GM12878 (cell line): ENCODE measurements at regions not wholly inside any gene's neighbourhood (a gene's known extent, or its start where the extent isn't known, plus 50 kb on each side); places are given as distances from the start of the nearest gene placed in this dataset.

Experiments used
- ATAC-seq: fragments of 200-7000 bp; cut with Tn5 transposase; 3 replicates; pipeline ENCODE4 v1.9.1; 2020; ENCODE audit warnings: mild to moderate bottlenecking, moderate library complexity
- BruUV-seq: library from RNA; stranded (reverse); fragments of 400-500 nt; replicated peaks from 2 replicates; lab custom pipeline; 2021; lab: Mats Ljungman, UMichigan
- CTCF ChIA-PET: fragments of 300-600 bp; sonication (Branson Sonifier 250); formaldehyde crosslinking; extraction: SDS; loops from one replicate; lab custom pipeline; 2021; ENCODE audit warnings: inconsistent platforms; lab: Yijun Ruan, JAX
- POLR2A ChIA-PET: fragments of 350-600 bp; formaldehyde crosslinking; extraction: SDS; loops from one replicate; lab custom pipeline; 2021; ENCODE audit warnings: inconsistent platforms; lab: Charles Lee
- RAD21 ChIA-PET: fragments of 300-600 bp; sonication (Branson Sonifier 250); formaldehyde crosslinking; loops from one replicate; lab custom pipeline; 2023; ENCODE audit warnings: antibody characterized with exemption; ENCODE audit not compliant: unreplicated experiment; lab: Charles Lee
- SMC1A ChIA-PET: fragments of 300-600 bp; sonication (Branson Sonifier 250); formaldehyde crosslinking; loops from one replicate; lab custom pipeline; 2023; ENCODE audit not compliant: unreplicated experiment, uncharacterized antibody; lab: Charles Lee
- DNase-seq: peaks from one replicate; pipeline ENCODE4 v3.0.0-alpha.2; 2011; ENCODE audit warnings: low read depth, low spot score
- FAIRE-seq: peaks from 3 replicates; lab custom pipeline; 2011; peaks lifted over from hg19 to GRCh38; lab: Jason Lieb, UNC
- H2AFZ ChIP-seq: 2 replicates; pipeline ENCODE4 v1.6.0; 2011; ENCODE audit warnings: low read depth, low read length, control low read depth; ENCODE audit not compliant: control insufficient read depth
- H3K27ac ChIP-seq: 2 replicates; pipeline ENCODE4 v1.5.1; 2011; ENCODE audit warnings: control low read depth; ENCODE audit not compliant: control insufficient read depth, insufficient read depth
- H3K27me3 ChIP-seq, 2 experiments: replicated peaks in 1 of 2; 2 replicates each; pipeline versions ENCODE4 v1.6.0 to v1.6.1; 2011; ENCODE audit warnings: low read length in 1 of 2; ENCODE audit not compliant: control insufficient read depth in 2 of 2, insufficient read depth in 2 of 2
- H3K36me3 ChIP-seq, 2 experiments: 2 replicates each; pipeline ENCODE4 v1.5.1; 2011; ENCODE audit warnings: low read length in 1 of 2; ENCODE audit not compliant: control insufficient read depth in 2 of 2, insufficient read depth in 2 of 2
- H3K4me1 ChIP-seq: 2 replicates; pipeline ENCODE4 v1.6.1; 2011; ENCODE audit warnings: mild to moderate bottlenecking, low read length, moderate library complexity, mixed read lengths; ENCODE audit not compliant: control insufficient read depth, insufficient read depth
- H3K4me2 ChIP-seq: 2 replicates; pipeline ENCODE4 v1.6.0; 2011; ENCODE audit warnings: control low read depth; ENCODE audit not compliant: control insufficient read depth, insufficient read depth
- H3K4me3 ChIP-seq: fragments of 200-600 bp; sonication (generic); 2 replicates; pipeline ENCODE4 v1.5.1; 2016
- H3K79me2 ChIP-seq: 2 replicates; pipeline ENCODE4 v1.6.0; 2011; ENCODE audit warnings: low read length; ENCODE audit not compliant: control insufficient read depth, insufficient read depth
- H3K9ac ChIP-seq: 2 replicates; pipeline ENCODE4 v1.8.0; 2011; ENCODE audit warnings: low read length, control low read depth, mixed read lengths; ENCODE audit not compliant: control insufficient read depth, insufficient read depth
- H3K9me3 ChIP-seq: replicated peaks from 3 replicates; pipeline ENCODE4 v1.5.1; 2011; ENCODE audit warnings: mild to moderate bottlenecking, low read length; ENCODE audit not compliant: control insufficient read depth, insufficient read depth
- H4K20me1 ChIP-seq: 2 replicates; pipeline ENCODE4 v1.6.0; 2011; ENCODE audit not compliant: control insufficient read depth, insufficient read depth
- ATF7 ChIP-seq: fragments of 450-650 bp; IDR thresholded peaks from 2 replicates; pipeline ENCODE4 v1.6.1; 2016; ENCODE audit warnings: low read depth, mild to moderate bottlenecking
- CBX3 ChIP-seq: fragments of 200-600 bp; sonication (generic); IDR thresholded peaks from 2 replicates; pipeline ENCODE4 v1.6.1; 2016; ENCODE audit warnings: low read depth, borderline replicate concordance
- CEBPB ChIP-seq, 2 experiments: fragments of 150-350 bp in 1 of 2; IDR thresholded peaks; 2 replicates each; pipeline ENCODE4 v1.6.1; 2012 to 2014; ENCODE audit warnings: low read depth in 2 of 2, low read length in 2 of 2, borderline replicate concordance in 1 of 2, inconsistent platforms in 1 of 2
- CREM ChIP-seq: IDR thresholded peaks from 2 replicates; pipeline ENCODE4 v1.6.1; 2014; ENCODE audit warnings: antibody characterized with exemption, low read depth
- FOS ChIP-seq: IDR thresholded peaks from 3 replicates; pipeline ENCODE4 v1.6.1; 2011; ENCODE audit warnings: borderline replicate concordance; ENCODE audit not compliant: insufficient read length; ENCODE audit errors: extremely low read depth
- JUND ChIP-seq: IDR thresholded peaks from 2 replicates; pipeline ENCODE4 v1.6.1; 2012; ENCODE audit warnings: low read depth, mild to moderate bottlenecking, low read length, improper control_type of control experiment, moderate library complexity
- MAX ChIP-seq: IDR thresholded peaks from 2 replicates; pipeline ENCODE4 v1.6.1; 2012; ENCODE audit warnings: low read depth, low read length, improper control_type of control experiment
- MEF2B ChIP-seq: fragments of 450-650 bp; IDR thresholded peaks from 2 replicates; pipeline ENCODE4 v1.6.1; 2018; ENCODE audit warnings: mild to moderate bottlenecking, moderate library complexity; ENCODE audit not compliant: partially characterized antibody, poor library complexity, severe bottlenecking
- NR2C1 ChIP-seq: fragments of 450-650 bp; IDR thresholded peaks from 2 replicates; pipeline ENCODE4 v1.6.1; 2017; ENCODE audit warnings: antibody characterized with exemption, mild to moderate bottlenecking, moderate library complexity
- POLR2AphosphoS2 ChIP-seq: IDR thresholded peaks from 2 replicates; pipeline ENCODE4 v1.6.1; 2011; ENCODE audit warnings: low read depth, mild to moderate bottlenecking, low read length, improper control_type of control experiment, moderate library complexity
- REST ChIP-seq: IDR thresholded peaks from 2 replicates; pipeline ENCODE4 v1.6.1; 2012; ENCODE audit warnings: mild to moderate bottlenecking, low read depth, low read length
- TARDBP ChIP-seq: IDR thresholded peaks from 2 replicates; pipeline ENCODE4 v1.6.1; 2016; ENCODE audit warnings: borderline replicate concordance
- TCF3 ChIP-seq: IDR thresholded peaks from 2 replicates; pipeline ENCODE4 v1.6.1; 2012; ENCODE audit warnings: low read depth, mild to moderate bottlenecking, low read length, borderline replicate concordance; ENCODE audit not compliant: insufficient read depth
- USF1 ChIP-seq: IDR thresholded peaks from 2 replicates; pipeline ENCODE4 v1.6.1; 2011; ENCODE audit warnings: borderline replicate concordance, low read depth, mild to moderate bottlenecking, moderate library complexity, mixed read lengths, low read length; ENCODE audit not compliant: insufficient read depth; ENCODE audit errors: extremely low read length
- ZNF207 ChIP-seq: fragments of 450-650 bp; IDR thresholded peaks from 2 replicates; pipeline ENCODE4 v1.6.1; 2014; ENCODE audit warnings: antibody characterized with exemption, mild to moderate bottlenecking, borderline replicate concordance
- in situ Hi-C: fragments of 300-500 bp; cut with MboI; formaldehyde crosslinking; loops from 9 replicates; pipeline ENCODE4 v1.14.3; 2018; ENCODE audit warnings: mixed read lengths
- intact Hi-C: fragments of 100-400 bp; cut with micrococcal nuclease; formaldehyde crosslinking; loops from one replicate; pipeline ENCODE4 v1.14.2; 2022; ENCODE audit not compliant: unreplicated experiment

GRCh38 chr3:168295027-168295426, 199.3 kb upstream of the GOLIM4 start (continued):
- TF ChIP-seq CEBPB (IDR thresholded peaks at IDR 0.05; ENCODE audit: borderline replicate concordance in 1 of 2, low read depth in 2 of 2, low read length in 2 of 2) (no peak), CREM (no peak), ZNF207 (no peak)

GRCh38 chr3:168292296-168292695, 196.6 kb upstream of the GOLIM4 start:
- no peaks in the 10 kb centered on the region for H3K79me2 ChIP-seq
- no peak overlapping the region for H3K4me2 ChIP-seq
- intact Hi-C loops, result no loop called here
- POLR2A ChIA-PET, result no interaction called here
- FAIRE-seq, result no peak
- no peak overlapping the region for H3K4me3 ChIP-seq
- no TSS peak for BruUV-seq
- no peak overlapping the region for H3K27ac ChIP-seq
- no peaks in the 10 kb centered on the region for H3K36me3 ChIP-seq
- no peak for ATAC-seq
- no peak for TF ChIP-seq USF1
- TF ChIP-seq TCF3, result no peak
- TF ChIP-seq JUND, result no peak
- TF ChIP-seq POLR2AphosphoS2, result no peak
- no peak for TF ChIP-seq NR2C1
- TF ChIP-seq MEF2B, result no peak
- TF ChIP-seq FOS, result no peak
- no peak for TF ChIP-seq CBX3
- TF ChIP-seq MAX, result no peak
- no peak for TF ChIP-seq ATF7
- TF ChIP-seq TARDBP, result no peak
- no peak for TF ChIP-seq REST
- no peaks in the 10 kb centered on the region for H3K9me3 ChIP-seq
- no peak overlapping the region for H2AFZ ChIP-seq
- no peaks in the 10 kb centered on the region for H4K20me1 ChIP-seq
- H3K9ac ChIP-seq, result no peak overlapping the region
- no peak for DNase-seq
- SMC1A ChIA-PET, result no interaction called here
- no peaks in the 10 kb centered on the region for H3K27me3 ChIP-seq
- in situ Hi-C loops, result no loop called here
- no peaks in the 10 kb centered on the region for H3K4me1 ChIP-seq
- CTCF ChIA-PET, result no interaction called here
- RAD21 ChIA-PET, result no interaction called here
